ENCODE measurements at regions not wholly inside any gene's neighbourhood (a gene's known extent, or its start where the extent isn't known, plus 50 kb on each side); places are given as distances from the start of the nearest gene placed in this dataset.

DNA sequence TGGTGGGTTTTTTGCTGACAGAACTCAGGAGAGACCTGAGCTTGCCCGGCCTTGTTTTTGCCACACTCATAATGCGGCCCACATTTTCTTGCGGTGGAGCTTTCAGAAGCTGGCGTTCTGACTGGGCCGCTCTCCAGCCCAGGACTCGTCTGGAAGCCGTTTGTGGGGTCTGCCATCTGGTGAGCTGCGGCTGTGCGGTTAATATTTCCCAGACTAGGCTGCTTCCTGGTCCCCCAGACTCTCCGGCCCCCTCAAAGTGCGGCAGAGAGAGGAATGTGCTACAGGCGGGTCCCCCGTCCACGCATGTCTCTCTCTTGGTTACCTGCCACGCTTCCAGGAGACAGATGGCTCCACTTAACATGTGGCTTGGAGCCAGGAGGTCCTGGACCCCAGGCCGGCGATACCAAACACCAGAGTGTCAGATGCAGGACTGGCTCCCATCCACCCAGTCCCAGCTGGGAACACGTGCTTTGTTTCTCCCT lies 128.9 kb upstream of the PMEPA1 start:
- Histone ChIP-seq H3K36me3 (no peaks in the 10 kb centered on the region), H3K4me3 (no peak overlapping the region), H3K9me3 (no peaks in the 10 kb centered on the region), H3K4me1 (no peaks in the 10 kb centered on the region), H3K27me3 (peaks cover 0 to 9% (median 0%) of the 10 kb centered on the region in 4 donors), H3K27ac (replicated peaks in 1 of 4) (no peak overlapping the region)
- no peak for DNase-seq (ENCODE audit: extremely low spot score)
- TF ChIP-seq EP300 (IDR thresholded peaks at IDR 0.05) (no peak), POLR2AphosphoS5 (IDR thresholded peaks at IDR 0.05) (no peak), POLR2A (IDR thresholded peaks at IDR 0.05; ENCODE audit: low read depth) (no peak)
- TF ChIP-seq, protein P1, sequence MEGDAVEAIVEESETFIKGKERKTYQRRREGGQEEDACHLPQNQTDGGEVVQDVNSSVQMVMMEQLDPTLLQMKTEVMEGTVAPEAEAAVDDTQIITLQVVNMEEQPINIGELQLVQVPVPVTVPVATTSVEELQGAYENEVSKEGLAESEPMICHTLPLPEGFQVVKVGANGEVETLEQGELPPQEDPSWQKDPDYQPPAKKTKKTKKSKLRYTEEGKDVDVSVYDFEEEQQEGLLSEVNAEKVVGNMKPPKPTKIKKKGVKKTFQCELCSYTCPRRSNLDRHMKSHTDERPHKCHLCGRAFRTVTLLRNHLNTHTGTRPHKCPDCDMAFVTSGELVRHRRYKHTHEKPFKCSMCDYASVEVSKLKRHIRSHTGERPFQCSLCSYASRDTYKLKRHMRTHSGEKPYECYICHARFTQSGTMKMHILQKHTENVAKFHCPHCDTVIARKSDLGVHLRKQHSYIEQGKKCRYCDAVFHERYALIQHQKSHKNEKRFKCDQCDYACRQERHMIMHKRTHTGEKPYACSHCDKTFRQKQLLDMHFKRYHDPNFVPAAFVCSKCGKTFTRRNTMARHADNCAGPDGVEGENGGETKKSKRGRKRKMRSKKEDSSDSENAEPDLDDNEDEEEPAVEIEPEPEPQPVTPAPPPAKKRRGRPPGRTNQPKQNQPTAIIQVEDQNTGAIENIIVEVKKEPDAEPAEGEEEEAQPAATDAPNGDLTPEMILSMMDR (IDR thresholded peaks at IDR 0.05) = no peak
- intact Hi-C loops (cut with DNase I) = no loop called here
- whole genome bisulfite sequencing = 58% methylated on average over 8 of the region's 18 CpGs

DNA sequence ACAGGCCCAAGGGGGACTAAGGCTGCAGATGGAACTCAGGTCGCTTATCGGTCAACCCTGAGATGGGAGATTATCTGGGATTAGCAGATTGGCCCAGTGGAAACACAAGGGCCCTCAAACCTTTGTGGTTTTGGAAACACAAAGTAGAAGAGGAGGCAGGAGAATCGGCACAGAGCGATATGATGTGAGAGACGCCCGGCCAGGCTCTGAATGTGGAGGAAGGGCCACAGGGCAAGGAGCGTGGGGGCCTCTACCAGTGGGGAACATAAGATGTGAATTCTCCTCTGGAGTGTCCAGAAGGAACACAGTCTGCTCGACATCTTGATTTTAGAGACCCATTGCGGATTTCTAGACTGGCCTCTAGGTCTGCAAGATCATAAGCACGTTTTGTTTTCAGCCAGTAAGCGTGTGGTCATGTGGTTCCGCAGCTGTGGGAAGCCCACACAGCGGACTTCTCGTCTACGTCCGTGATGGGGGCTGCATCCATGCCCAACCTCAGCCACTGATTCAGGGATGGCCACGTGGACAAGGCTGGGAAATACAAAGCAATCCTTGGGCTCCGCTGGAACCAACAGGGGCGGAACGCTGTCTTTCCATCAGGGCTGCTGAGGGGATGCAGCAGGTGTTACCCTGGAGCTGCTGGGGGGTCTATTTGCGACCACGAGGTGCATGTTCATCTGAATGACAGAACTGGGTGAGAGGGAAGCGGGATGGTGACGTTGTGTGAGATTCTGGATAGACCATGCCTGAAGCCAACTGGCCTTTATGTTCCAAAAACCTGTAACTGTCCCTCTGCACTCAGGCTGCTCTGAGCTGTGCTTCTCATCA lies 127.6 kb upstream of the PMEPA1 start:
- TF ChIP-seq POLR2AphosphoS5 (IDR thresholded peaks at IDR 0.05) (no peak), EP300 (IDR thresholded peaks at IDR 0.05) (no peak), POLR2A (IDR thresholded peaks at IDR 0.05; ENCODE audit: low read depth) (no peak)
- TF ChIP-seq, protein P1 (IDR thresholded peaks at IDR 0.05) = no peak
- no peak for DNase-seq (ENCODE audit: extremely low spot score)
- 94% methylated on average over 22 of the region's 24 CpGs for WGBS
- no peaks in the 10 kb centered on the region for H3K9me3 ChIP-seq
- intact Hi-C loops (cut with DNase I) = no loop called here
- no peaks in the 10 kb centered on the region for H3K36me3 ChIP-seq
- H3K4me3 ChIP-seq = no peak overlapping the region
- H3K4me1 ChIP-seq = no peaks in the 10 kb centered on the region
- H3K27me3 ChIP-seq = peaks cover 0 to 9% (median 0%) of the 10 kb centered on the region in 4 donors
- no peak overlapping the region for H3K27ac ChIP-seq (replicated peaks in 1 of 4)

DNA sequence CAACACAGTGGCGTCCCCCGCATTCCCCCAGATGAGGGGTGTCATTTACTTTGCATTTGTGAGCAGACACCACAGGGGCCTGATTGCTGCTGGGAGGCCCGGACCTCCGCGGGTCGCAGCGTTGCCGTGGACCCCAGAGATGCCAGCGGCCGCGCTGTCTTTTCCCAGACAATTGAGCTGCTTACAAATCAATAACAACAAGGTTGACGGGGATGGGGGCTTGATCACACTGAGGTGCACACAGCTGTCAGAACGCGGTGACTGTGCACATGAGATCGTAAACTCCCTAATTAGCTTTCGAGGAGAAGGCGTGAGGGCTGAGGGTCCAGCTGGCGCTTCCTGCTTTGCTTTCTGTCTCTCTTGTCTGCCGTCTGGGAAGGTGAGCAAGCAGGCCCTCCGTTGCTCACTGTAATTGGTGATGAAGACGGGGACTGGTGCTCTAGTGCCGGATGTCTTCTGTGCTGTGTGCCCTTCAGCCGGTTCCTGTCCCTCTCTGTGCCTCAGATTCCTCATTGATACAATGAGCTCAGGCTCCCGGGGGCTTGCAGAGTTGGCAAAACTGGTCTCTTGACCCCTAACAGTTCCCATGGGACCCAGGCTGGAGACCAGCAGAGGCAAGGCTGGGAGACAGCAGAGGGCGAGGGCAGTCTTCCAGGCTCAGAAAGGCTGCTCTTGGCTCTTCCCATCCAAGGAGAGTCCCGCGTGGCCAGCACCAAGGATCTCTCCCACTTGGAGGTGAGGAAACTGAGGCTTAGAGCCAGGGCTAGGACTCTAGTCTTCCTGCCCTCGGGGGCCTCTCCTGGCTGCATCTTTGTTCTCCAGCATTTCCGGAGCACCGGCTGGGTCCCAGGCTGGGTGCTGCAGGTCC lies 126.0 kb upstream of the PMEPA1 start:
- no peak for DNase-seq (ENCODE audit: extremely low spot score)
- H3K9me3 ChIP-seq = no peaks in the 10 kb centered on the region
- no peak overlapping the region for H3K4me3 ChIP-seq
- no peak overlapping the region for H3K27ac ChIP-seq (replicated peaks in 1 of 4)
- H3K4me1 ChIP-seq = peaks cover 0 to 4% (median 0%) of the 10 kb centered on the region in 4 donors
- TF ChIP-seq, protein P1 (IDR thresholded peaks at IDR 0.05) = no peak
- TF ChIP-seq POLR2AphosphoS5 (IDR thresholded peaks at IDR 0.05) = no peak
- no peak for TF ChIP-seq EP300 (IDR thresholded peaks at IDR 0.05)
- no peak for TF ChIP-seq POLR2A (IDR thresholded peaks at IDR 0.05; ENCODE audit: low read depth)
- H3K27me3 ChIP-seq = peaks cover 0 to 9% (median 0%) of the 10 kb centered on the region in 4 donors
- WGBS = 80% methylated on average over 27 of the region's 30 CpGs
- intact Hi-C loops (cut with DNase I) = no loop called here
- H3K36me3 ChIP-seq = no peaks in the 10 kb centered on the region

DNA sequence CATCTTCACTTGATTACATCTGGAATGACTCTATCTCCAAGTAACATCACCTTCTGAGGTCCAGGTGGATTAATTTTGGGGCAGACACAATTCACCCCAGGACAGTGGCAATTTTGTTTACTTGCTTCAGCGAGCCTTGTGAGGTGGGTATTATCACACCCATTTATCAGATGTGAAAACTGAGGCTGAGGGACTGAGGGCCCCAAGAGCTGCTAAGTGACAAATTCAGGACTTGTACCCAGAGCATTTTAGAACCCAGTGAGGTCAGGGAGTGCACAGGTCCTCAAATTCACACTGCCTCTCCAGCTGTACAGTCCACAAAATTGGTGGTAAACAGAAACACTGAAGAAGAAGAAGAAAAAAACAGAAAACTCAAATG lies 125.2 kb upstream of the PMEPA1 start:
- 100% methylated on average over 1 of the region's 1 CpG for WGBS
- Histone ChIP-seq H3K27ac (replicated peaks in 1 of 4) (no peak overlapping the region), H3K27me3 (peaks cover 0 to 9% (median 0%) of the 10 kb centered on the region in 4 donors), H3K36me3 (no peaks in the 10 kb centered on the region), H3K4me3 (no peak overlapping the region), H3K4me1 (peaks cover 0 to 4% (median 0%) of the 10 kb centered on the region in 4 donors), H3K9me3 (no peaks in the 10 kb centered on the region)
- no peak for DNase-seq (ENCODE audit: extremely low spot score)
- intact Hi-C loops (cut with DNase I) = no loop called here
- TF ChIP-seq POLR2A (IDR thresholded peaks at IDR 0.05; ENCODE audit: low read depth) = no peak
- no peak for TF ChIP-seq EP300 (IDR thresholded peaks at IDR 0.05)
- TF ChIP-seq, protein P1 (IDR thresholded peaks at IDR 0.05) = no peak
- TF ChIP-seq POLR2AphosphoS5 (IDR thresholded peaks at IDR 0.05) = no peak
